Fibroblast of mammary gland (primary cell): ENCODE measurements at regions not wholly inside any gene's neighbourhood (a gene's known extent, or its start where the extent isn't known, plus 50 kb on each side); places are given as distances from the start of the nearest gene placed in this dataset.
A peak's percentile ranks its signal among the peaks of the same experiment; 100 is the strongest.

ENCODE experiments used
- DNase-seq: peaks from one replicate; pipeline ENCODE4 v3.0.0-alpha.2; 2010; ENCODE audit warnings: low read depth
- H3K4me3 ChIP-seq: 2 replicates; pipeline ENCODE4 v1.5.1; 2011; ENCODE audit warnings: low read depth, mild to moderate bottlenecking, low read length, moderate library complexity; ENCODE audit not compliant: control insufficient read depth
- TF ChIP-seq, protein P1 (sequence below): conservative IDR thresholded peaks from 2 replicates; pipeline ENCODE4 v1.5.1; 2011; ENCODE audit warnings: low read depth, low read length, inconsistent platforms; ENCODE audit not compliant: control insufficient read depth, insufficient read depth

DNA sequence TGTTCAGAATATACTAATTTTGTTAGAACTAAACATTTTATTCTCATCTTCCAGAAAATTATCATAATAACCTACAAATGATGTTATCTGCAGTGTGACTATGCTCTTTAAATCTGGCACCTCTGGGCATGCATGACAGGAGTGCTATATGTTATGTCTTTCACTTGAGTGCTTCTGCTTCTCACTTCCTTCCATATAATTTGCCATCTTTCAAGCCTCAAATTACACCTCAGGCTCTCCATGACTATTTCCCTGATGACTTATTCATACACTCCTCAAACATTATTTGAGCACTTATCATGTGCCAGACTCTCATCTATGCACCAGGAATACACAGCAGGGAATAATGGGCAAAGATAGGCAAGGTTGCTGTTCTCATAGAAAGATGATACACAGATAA lies 219.3 kb upstream of the POU2AF2 start:
- DNase-seq: no peak
- no peak overlapping the region for H3K4me3 ChIP-seq
- TF ChIP-seq, protein P1, sequence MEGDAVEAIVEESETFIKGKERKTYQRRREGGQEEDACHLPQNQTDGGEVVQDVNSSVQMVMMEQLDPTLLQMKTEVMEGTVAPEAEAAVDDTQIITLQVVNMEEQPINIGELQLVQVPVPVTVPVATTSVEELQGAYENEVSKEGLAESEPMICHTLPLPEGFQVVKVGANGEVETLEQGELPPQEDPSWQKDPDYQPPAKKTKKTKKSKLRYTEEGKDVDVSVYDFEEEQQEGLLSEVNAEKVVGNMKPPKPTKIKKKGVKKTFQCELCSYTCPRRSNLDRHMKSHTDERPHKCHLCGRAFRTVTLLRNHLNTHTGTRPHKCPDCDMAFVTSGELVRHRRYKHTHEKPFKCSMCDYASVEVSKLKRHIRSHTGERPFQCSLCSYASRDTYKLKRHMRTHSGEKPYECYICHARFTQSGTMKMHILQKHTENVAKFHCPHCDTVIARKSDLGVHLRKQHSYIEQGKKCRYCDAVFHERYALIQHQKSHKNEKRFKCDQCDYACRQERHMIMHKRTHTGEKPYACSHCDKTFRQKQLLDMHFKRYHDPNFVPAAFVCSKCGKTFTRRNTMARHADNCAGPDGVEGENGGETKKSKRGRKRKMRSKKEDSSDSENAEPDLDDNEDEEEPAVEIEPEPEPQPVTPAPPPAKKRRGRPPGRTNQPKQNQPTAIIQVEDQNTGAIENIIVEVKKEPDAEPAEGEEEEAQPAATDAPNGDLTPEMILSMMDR: no peak

DNA sequence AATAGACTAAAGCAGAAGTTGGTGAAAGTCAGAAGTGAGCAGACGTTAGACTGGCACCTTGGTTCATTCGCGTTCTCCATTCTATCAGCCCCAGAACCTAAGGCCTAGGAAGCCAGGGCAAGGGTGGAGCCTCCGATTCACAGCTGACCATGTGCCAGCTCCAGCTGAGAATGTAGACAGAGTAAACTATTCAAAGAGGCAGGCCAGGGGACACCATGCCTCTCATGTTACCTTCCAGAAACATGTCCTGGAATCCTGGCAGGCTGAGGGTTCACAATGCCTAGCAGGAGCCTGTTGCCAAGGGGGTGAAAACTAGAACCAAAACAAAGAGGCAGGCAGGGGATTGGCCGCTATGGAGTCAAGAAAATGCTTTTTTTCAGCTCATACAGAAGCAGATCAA lies 224.4 kb upstream of the POU2AF2 start:
- TF ChIP-seq, protein P1: no peak
- H3K4me3 ChIP-seq: no peak overlapping the region
- DNase-seq: no peak

DNA sequence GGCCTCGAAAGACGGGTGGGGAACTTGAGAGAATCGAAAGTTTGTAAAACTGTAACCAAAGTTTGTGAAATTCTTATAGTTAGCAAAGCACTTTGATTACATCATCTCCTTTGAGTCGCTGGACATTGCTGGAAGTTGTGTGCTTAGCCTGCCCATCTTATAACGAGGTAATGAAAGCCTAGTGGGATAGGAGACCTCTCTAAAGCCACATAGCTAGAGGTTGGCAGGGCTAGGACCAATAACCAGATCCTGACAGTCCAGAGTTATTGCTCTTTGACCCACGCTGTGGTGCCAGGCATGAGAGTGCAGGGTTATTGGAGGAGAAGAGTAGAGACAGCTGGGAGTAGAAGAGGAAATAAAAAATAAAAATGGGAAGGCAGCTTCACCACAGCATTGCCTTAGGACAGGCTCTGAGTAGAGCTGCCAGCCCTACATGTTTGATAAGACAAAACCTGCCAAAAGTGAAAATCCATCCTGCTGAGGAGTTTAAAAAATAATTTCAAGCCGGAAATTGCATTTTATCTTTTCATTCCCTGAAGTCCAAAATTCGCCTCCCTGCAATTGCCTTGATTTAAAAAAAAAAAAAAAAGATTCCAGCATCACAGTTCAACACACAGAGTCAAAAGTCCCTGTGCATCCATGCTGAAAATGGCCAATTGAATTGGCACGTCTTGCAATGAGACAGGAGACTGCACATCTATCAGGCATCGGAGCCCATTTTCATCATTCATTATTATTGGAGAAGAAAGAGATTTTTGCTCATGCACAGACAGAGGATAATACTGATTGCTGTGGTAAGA lies 225.5 kb upstream of the POU2AF2 start:
- H3K4me3 ChIP-seq: no peak overlapping the region
- peak; percentile 28 for DNase-seq
- TF ChIP-seq, protein P1: no peak

DNA sequence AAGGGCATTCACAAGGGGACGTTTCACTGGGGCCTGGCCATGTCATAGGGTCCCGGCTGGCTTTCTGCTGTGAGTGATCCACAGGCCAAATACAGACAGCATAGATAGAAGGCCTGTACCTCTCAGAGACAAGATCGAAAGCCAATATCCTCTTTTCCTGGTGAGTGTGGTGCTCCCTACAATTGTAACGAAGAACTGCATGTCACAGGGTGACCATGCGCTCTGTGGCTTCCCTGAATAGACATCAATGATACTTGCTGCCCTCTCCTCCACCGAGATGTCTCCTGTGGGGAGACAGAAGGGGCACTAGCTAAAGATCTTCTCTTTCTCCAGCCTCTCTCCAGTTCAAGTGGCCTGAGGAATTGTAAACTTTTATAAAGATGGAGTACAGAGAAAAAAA lies 226.1 kb upstream of the POU2AF2 start:
- TF ChIP-seq, protein P1: no peak

DNA sequence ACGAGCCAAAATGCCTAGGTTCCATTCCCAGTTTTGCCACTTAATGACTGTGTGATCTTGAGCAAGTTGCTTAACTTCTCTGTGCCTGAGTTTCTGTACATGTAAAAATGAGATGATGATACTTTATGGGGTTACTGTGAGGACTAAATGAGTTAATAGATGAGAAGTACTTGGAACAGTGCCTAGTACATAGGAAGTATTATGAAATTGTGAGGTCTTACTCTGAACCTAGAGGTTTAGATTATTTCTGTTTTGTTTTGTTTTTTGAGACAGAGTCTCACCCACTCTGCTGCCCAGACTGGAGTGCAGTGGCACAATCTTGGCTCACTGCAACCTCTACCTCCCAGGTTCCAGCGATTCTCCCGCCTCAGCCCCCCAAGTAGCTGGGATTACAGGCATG lies 227.0 kb upstream of the POU2AF2 start:
- no peak overlapping the region for H3K4me3 ChIP-seq
- peak; percentile 77 for DNase-seq
- TF ChIP-seq, protein P1: no peak

More for the DNA sequence above, 226.1 kb upstream of the POU2AF2 start:
- H3K4me3 ChIP-seq: no peak overlapping the region
- no peak for DNase-seq

DNA sequence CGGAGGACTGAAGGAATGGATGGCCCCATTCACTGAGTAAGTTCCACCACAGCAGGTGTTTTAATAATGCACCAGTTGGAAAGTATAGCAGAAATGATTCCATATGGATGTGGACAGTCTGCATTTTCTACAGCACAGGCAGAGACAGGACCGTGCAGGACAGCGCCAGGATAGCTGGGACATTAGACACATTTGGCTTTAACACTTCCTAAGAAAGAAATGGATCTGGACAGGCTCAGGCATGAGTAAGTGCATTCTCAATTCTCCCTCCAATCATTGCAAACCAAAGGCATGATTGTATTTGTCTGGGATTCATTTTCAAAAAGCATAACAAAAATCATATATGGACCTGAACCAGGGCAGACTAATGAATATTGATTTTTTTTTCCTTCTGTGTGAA lies 233.0 kb upstream of the POU2AF2 start:
- no peak overlapping the region for H3K4me3 ChIP-seq
- no peak for DNase-seq
- TF ChIP-seq, protein P1: no peak
